PC-3 (cell line): ENCODE measurements at regions not wholly inside any gene's neighbourhood (a gene's known extent, or its start where the extent isn't known, plus 50 kb on each side); places are given as distances from the start of the nearest gene placed in this dataset.
A peak's percentile ranks its signal among the peaks of the same experiment; 100 is the strongest.

Source experiments
- ATAC-seq: fragments of 200-7000 bp; cut with Tn5 transposase; 2 replicates; pipeline ENCODE4 v1.9.1; 2020; ENCODE audit warnings: mild to moderate bottlenecking, moderate library complexity
- BruUV-seq: library from RNA; stranded (reverse); fragments of 400-500 nt; replicated peaks from 2 replicates; lab custom pipeline; 2021; lab: Mats Ljungman, UMichigan
- CTCF ChIA-PET: fragments of 300-600 bp; sonication (Branson Sonifier 250); formaldehyde crosslinking; loops from one replicate; lab custom pipeline; 2022; ENCODE audit warnings: antibody characterized with exemption; lab: Charles Lee
- POLR2A ChIA-PET: fragments of 300-600 bp; sonication (Branson Sonifier 250); formaldehyde crosslinking; loops from one replicate; lab custom pipeline; 2022; ENCODE audit warnings: antibody characterized with exemption; ENCODE audit not compliant: unreplicated experiment; lab: Charles Lee
- DNase-seq: peaks from one replicate; pipeline ENCODE4 v3.0.0-alpha.2; 2015
- H2AFZ ChIP-seq: fragments of 300-600 bp; sonication (generic); 2 replicates; pipeline ENCODE4 v1.6.0; 2016; ENCODE audit warnings: antibody characterized with exemption, low read length
- H3F3A ChIP-seq: fragments of 300-600 bp; sonication (generic); one replicate; pipeline ENCODE4 v1.6.0; 2017; ENCODE audit warnings: antibody characterized with exemption, low read length, control low read depth, mild to moderate bottlenecking; ENCODE audit not compliant: unreplicated experiment
- H3K27ac ChIP-seq: fragments of 300-600 bp; sonication (generic); 2 replicates; pipeline ENCODE4 v1.5.1; 2016; ENCODE audit warnings: mild to moderate bottlenecking, low read length
- H3K27me3 ChIP-seq: fragments of 300-600 bp; sonication (generic); 2 replicates; pipeline ENCODE4 v1.6.1; 2016; ENCODE audit warnings: low read length, mixed read lengths
- H3K36me3 ChIP-seq: fragments of 300-600 bp; sonication (generic); 2 replicates; pipeline ENCODE4 v1.6.1; 2016; ENCODE audit warnings: low read depth, mixed run types, low read length, mixed read lengths
- H3K4me1 ChIP-seq: fragments of 300-600 bp; sonication (generic); 2 replicates; pipeline ENCODE4 v1.5.1; 2016; ENCODE audit warnings: low read length; ENCODE audit not compliant: insufficient read depth
- H3K4me2 ChIP-seq: fragments of 300-600 bp; sonication (generic); 2 replicates; pipeline ENCODE4 v1.6.0; 2016; ENCODE audit warnings: low read length
- H3K4me3 ChIP-seq: fragments of 300-600 bp; sonication (generic); 2 replicates; pipeline ENCODE4 v1.5.1; 2016; ENCODE audit warnings: mild to moderate bottlenecking, low read length, mixed read lengths
- H3K79me2 ChIP-seq: fragments of 300-600 bp; sonication (generic); 2 replicates; pipeline ENCODE4 v1.6.1; 2017; ENCODE audit warnings: low read length, mixed read lengths
- H3K9ac ChIP-seq: fragments of 300-600 bp; sonication (generic); 2 replicates; pipeline ENCODE4 v1.6.0; 2016; ENCODE audit warnings: mild to moderate bottlenecking, low read length
- H3K9me2 ChIP-seq: fragments of 300-600 bp; sonication (generic); replicated peaks from 2 replicates; pipeline ENCODE4 v1.6.1; 2016; ENCODE audit warnings: mixed run types, low read length, mixed read lengths
- H3K9me3 ChIP-seq: fragments of 300-600 bp; sonication (generic); 2 replicates; pipeline ENCODE4 v1.6.1; 2016; ENCODE audit warnings: low read length, mixed read lengths
- H4K20me1 ChIP-seq: fragments of 300-600 bp; sonication (generic); 2 replicates; pipeline ENCODE4 v1.6.1; 2016; ENCODE audit warnings: low read length, mixed read lengths
- EZH2 ChIP-seq: fragments of 300-600 bp; sonication (generic); IDR thresholded peaks from one replicate; pipeline ENCODE4 v1.6.1; 2017; ENCODE audit warnings: antibody characterized with exemption, mild to moderate bottlenecking, low read length; ENCODE audit not compliant: unreplicated experiment
- EZH2phosphoT487 ChIP-seq: fragments of 300-600 bp; sonication (generic); IDR thresholded peaks from 2 replicates; pipeline ENCODE4 v1.6.1; 2018; ENCODE audit warnings: mild to moderate bottlenecking, antibody characterized with exemption, low read length, borderline replicate concordance
- intact Hi-C: fragments of 100-400 bp; cut with micrococcal nuclease; formaldehyde crosslinking; loops from 2 replicates; pipeline ENCODE4 v1.9.0; 2023
- TF ChIP-seq, protein P1 (sequence below): fragments of 300-600 bp; sonication (generic); conservative IDR thresholded peaks from 2 replicates; pipeline ENCODE4 v1.5.1; 2017; ENCODE audit warnings: antibody characterized with exemption, low read depth, mild to moderate bottlenecking, low read length

GRCh38 chr7:149713061-149713730 is 60.2 kb downstream of the ZNF467 start:
- Histone ChIP-seq H3K9me3 (peaks cover 12% of the 10 kb centered on the region; the same call in 1 of the 2 replicates), H3K79me2 (peaks cover 27% of the 10 kb centered on the region), H3F3A (no peaks in the 10 kb centered on the region), H2AFZ (no peak overlapping the region), H3K9me2 (no peaks in the 10 kb centered on the region), H4K20me1 (no peaks in the 10 kb centered on the region), H3K36me3 (no peaks in the 10 kb centered on the region), H3K9ac (no peak overlapping the region), H3K27ac (no peak overlapping the region), H3K27me3 (no peaks in the 10 kb centered on the region), H3K4me3 (no peak overlapping the region), H3K4me1 (peaks cover 9% of the 10 kb centered on the region), H3K4me2 (no peak overlapping the region)
- intact Hi-C loops: no loop called here
- CTCF ChIA-PET: no interaction called here
- DNase-seq (no peak), ATAC-seq (no peak)
- TF ChIP-seq, protein P1, sequence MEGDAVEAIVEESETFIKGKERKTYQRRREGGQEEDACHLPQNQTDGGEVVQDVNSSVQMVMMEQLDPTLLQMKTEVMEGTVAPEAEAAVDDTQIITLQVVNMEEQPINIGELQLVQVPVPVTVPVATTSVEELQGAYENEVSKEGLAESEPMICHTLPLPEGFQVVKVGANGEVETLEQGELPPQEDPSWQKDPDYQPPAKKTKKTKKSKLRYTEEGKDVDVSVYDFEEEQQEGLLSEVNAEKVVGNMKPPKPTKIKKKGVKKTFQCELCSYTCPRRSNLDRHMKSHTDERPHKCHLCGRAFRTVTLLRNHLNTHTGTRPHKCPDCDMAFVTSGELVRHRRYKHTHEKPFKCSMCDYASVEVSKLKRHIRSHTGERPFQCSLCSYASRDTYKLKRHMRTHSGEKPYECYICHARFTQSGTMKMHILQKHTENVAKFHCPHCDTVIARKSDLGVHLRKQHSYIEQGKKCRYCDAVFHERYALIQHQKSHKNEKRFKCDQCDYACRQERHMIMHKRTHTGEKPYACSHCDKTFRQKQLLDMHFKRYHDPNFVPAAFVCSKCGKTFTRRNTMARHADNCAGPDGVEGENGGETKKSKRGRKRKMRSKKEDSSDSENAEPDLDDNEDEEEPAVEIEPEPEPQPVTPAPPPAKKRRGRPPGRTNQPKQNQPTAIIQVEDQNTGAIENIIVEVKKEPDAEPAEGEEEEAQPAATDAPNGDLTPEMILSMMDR: no peak
- TF ChIP-seq EZH2phosphoT487: no peak
- no peak for TF ChIP-seq EZH2
- BruUV-seq: no TSS peak
- POLR2A ChIA-PET: no interaction called here

DNA sequence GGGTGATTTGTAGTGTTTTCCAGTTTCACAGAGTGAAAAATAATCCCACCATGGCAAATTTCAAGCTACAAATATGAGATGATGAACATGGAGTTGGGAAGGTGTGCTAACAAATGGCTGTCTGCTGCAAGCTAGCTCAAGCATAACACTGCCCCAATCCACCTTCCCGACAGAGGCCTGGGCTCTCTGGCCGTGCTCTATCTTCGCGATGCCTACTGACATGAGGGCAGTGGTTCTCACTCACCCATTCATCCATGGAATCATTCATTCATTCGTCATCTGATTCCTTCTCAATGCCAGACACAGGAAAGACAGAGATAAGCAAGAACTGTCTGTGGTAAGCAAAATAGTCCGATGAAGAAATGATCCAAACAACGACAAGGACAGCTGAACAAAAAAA is 65.4 kb downstream of the ZNF467 start:
- Histone ChIP-seq H3K9me3 (peaks cover 12% of the 10 kb centered on the region; the same call in 1 of the 2 replicates), H3K9ac (no peak overlapping the region), H3K4me1 (no peaks in the 10 kb centered on the region), H3K27me3 (no peaks in the 10 kb centered on the region), H3K4me2 (no peak overlapping the region), H3K79me2 (no peaks in the 10 kb centered on the region), H3K36me3 (no peaks in the 10 kb centered on the region), H4K20me1 (no peaks in the 10 kb centered on the region), H3K27ac (no peak overlapping the region), H3K9me2 (no peaks in the 10 kb centered on the region), H3K4me3 (no peak overlapping the region), H3F3A (no peaks in the 10 kb centered on the region), H2AFZ (no peak overlapping the region)
- intact Hi-C loops: no loop called here
- ChIA-PET CTCF (no interaction called here), POLR2A (no interaction called here)
- no TSS peak for BruUV-seq
- no peak for ATAC-seq
- TF ChIP-seq, protein P1: no peak
- TF ChIP-seq EZH2phosphoT487 (no peak), EZH2 (no peak)
- DNase-seq: no peak

- DNase-seq (peak; percentile 54), ATAC-seq (peak; percentile 20; the same call in 1 of the 2 replicates)
- Histone ChIP-seq H4K20me1 (no peaks in the 10 kb centered on the region), H3K4me2 (no peak overlapping the region), H3K9me3 (peaks cover 12% of the 10 kb centered on the region; the same call in 1 of the 2 replicates), H3K27ac (no peak overlapping the region), H2AFZ (no peak overlapping the region), H3K79me2 (no peaks in the 10 kb centered on the region), H3K4me3 (no peak overlapping the region), H3K36me3 (no peaks in the 10 kb centered on the region), H3K4me1 (no peaks in the 10 kb centered on the region), H3K9me2 (no peaks in the 10 kb centered on the region), H3K27me3 (no peaks in the 10 kb centered on the region), H3K9ac (no peak overlapping the region), H3F3A (no peaks in the 10 kb centered on the region)
- no TSS peak for BruUV-seq
- POLR2A ChIA-PET: no interaction called here
- intact Hi-C loops: no loop called here
- TF ChIP-seq, protein P1: no peak
- CTCF ChIA-PET: no interaction called here
Measured at GRCh38 chr7:149707448-149707886, 65.9 kb downstream of the ZNF467 start.
